ENCODE measurements at regions not wholly inside any gene's neighbourhood (a gene's known extent, or its start where the extent isn't known, plus 50 kb on each side); places are given as distances from the start of the nearest gene placed in this dataset.
A peak's percentile ranks its signal among the peaks of the same experiment; 100 is the strongest.

DNA sequence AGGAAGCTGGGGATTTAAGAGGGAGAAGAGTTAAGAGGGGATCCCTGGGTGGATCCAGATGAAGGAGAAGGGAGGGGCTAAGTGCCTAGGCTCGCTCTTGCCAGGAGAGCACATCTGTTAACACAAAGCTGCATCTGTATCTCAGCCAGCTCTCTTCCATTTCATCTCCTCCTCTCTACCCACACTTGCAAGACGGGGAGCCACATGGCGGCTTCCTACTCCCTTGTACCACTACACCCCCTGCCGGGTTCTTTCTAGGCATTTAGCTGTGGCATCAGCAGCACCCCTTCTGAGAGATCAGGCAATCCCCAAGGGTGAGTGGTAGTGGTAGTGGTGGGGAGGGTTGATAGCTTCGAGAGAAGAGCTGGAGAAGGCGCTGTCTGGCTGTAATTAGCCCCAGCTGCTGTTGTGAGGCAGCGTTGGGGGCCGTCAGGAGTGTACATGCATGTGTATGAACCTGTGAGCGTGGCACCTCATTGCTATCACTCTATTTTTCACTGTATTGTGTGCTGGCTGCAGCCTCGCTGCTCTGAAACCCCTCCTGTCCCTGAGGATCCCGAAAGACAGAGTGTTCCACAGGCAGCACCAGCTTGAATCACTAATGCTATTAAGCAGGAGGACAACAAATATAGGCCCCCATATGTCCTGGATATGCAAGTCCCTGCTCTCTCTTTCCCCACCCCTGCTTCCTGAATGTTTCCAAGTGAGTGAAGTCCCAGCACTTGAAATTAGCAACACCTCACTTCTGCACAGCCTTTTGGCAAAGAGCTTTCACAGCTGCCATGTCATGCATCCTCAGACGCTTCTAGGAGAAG, 73.7 kb downstream of the RTL9 start:
- no peak for DNase-seq

DNA sequence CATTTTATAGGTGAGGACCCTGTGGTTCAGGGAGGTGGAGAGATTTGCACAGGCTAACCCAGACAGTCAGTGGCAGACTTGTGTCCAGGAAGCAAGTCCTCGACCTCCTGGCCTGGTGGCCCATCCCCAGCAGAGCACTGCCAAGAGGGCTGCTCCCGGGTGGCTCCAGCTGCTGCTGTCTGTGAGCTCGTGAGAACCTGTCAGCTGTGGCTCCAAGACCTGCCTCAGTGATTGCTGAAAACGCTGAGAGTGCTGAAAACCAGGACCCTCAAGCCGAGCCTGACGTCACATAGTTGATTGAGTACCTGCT, 74.2 kb downstream of the RTL9 start:
- DNase-seq, result no peak

DNA sequence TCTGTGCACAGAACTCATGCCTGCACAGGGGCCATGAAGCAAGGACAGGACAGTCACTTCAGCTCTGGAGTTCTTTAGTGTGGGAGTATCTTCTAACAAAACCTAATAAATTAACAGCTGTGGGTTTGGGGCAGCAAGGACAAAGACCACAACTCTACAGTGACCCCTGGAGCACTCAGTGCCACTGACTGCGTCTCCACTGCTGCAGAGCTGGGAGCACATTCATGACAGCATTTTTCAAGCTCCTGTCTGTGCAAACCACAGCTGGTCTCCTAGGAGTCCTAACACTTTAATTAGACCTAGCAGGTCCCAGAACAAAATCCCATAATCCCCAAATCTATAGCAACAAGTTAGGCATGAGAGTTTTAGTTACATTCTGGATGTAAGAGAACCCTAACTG, 76.5 kb downstream of the RTL9 start:
- DNase-seq, result no peak

DNA sequence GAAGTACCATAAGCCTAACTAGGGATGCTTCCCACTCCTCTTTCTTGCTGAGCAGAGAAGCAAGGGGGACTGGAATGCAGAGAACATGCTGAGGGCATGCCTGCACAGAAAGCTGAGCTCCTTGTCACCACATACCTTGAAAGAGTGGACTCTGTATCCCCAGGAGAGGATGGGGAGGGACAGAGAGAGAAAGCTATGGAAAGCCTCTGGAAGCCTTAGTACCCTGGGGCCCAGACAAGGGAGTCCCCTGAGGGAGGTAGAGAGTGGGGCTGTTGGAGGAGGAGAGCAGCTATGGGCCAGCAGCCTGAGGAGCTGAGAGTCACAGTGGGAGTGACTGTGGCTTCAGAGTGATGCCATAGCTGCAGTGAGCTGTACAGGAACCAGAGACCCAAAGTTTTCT, 77.9 kb downstream of the RTL9 start:
- DNase-seq, result no peak

DNA sequence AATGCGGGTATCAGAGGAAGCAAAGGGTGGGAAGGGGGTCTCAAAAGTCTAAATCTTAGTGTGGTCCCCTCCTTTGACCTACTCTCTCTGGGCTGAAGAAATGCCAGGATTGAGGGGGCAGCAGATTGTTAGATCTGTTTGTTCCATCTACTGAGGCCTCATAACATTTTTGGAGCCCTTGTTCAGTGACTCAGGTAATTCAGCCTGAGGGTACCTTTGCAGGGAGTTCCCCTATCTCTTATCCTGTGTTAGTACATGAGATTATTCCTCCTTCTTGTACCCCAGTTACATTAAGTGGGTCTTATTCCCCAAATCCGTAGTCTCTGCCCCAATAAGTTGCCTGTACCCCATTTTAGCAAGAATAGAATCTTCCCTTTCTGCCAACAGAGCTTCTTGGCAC, 79.0 kb downstream of the RTL9 start:
- no peak for DNase-seq

DNA sequence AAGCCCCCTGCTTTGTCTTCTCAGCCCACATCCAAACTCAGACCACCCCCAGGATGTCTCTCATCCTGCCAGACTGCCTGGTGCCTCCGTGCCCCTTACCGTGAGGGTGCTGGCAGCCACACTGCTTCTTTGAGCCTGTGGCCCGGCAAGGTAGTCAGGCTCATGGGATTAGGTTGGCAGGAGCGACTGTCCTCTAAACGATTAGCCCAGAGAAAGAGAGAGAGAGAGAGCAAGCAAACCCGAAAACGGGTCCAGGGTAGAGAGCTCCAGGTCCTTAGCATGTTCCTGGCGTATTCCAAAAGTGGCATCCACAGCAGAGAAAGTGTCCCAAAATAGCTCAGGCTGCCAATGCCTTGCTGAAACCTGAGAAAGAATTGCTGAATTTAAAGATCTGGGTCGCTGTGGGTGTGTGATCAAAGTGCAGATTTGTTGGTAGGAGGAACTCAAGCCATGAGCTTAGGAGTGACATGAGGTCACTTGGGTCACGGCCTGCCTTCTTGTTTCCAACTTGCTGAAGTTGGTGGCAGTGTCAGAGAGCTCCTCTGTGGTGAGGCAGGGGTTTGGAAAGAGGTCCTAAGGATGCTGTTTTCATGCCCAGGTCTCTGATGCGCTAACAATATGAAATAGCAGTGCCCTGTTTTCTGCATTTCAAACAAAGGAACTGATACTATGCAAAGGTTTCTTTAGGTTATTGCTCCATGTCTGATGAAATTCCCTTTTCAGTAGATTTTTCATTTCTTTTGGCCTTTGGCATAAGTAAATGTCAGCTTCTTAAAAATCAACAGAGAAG, 81.6 kb downstream of the RTL9 start:
- DNase-seq, result no peak

DNA sequence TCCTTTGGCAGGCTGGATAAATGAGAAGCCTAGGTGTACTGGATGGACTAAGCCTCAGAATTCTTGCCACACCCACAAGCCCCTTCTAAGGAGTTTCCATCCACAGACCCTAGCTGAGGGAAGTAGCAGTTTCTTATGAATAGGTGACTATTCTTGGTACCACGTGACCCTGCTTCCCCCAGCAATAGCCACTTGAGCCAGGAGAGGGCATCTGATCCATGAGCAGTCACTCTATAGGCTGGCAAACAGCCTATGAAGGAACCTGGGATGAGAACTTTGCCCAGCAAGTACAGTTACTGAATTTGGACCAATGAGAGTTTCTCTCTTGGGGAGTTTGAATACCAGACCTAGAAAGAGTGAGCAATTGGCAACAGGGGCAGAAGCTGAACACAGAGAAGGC, 84.0 kb downstream of the RTL9 start:
- DNase-seq, result peak; percentile 34

DNA sequence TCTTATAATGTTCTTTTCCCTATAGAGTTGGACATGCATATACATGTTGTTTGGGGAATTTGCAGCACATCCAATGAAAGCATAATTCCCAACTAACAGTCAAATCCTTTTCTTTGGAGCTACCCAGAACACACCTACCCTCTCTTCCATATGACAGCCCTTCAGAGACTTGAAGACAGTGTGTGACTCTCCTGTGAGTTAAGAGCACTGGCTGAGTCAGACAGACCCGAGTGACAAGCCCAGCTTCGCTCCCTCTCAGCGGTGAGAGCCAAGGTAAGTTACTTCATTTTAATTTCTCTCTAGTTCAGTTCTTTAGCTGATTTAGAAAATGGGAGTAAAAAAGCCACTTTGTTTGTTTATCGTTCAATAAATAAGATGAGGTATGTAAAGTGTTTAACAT, 86.3 kb downstream of the RTL9 start:
- no peak for DNase-seq

DNA sequence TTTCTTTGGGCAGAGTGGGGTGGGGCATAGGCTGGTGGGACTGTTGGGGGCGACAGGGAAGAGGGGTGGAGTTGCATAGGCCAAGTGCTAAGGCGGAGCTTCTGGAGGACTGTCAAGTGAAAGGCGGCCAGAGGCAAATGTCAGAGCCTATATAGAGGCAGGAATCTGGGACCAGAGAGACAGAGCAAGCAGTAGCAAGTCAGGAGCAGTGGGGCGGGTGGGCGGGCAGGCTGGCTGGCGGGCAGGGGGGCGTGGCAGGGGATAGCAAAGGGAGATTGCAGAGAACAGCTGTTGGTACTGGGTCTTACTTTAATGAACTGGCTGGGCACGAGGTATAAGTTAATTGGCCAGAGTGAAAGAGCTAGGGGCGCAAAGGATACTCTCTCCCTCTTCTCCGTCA, 89.8 kb downstream of the RTL9 start:
- DNase-seq, result no peak

DNA sequence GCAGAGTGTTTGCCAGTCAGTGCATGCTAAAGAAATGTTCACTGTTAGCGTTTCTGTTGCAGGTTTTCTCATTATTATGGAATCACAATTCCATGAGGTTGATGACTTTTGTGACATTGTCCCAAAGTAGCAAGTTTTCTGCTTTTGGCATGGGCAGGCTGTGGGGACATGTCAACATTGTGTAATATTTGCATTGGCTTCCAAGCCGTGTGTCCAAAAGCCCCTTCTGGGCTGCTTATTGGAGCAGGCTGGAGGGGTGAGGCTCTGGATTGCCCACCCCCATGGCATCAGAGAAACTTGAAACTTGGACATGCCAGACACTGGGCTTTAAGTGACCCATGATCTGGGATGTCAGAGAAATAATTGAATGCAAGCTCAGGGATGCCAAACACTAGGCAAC, 90.7 kb downstream of the RTL9 start:
- no peak for DNase-seq

DNA sequence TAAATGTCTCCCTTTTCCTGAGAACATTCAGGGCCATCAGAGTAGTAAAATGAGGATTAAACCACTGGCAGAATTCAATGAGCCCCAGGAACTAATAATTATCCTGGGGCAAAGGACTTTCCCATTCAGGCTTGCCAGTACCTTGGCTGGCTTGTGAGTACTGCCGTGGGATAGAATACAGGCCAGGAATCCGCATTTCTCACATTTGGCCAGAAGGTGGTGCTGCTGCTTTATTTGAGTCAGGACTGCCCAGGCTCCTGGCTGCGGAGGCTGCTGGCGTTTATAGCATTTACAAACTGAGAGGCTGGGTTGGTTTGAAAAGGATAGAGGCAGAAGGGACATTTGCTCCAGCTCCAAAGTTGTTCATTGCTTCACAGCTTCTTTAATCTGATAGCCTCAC, 91.4 kb downstream of the RTL9 start:
- peak; percentile 63 for DNase-seq

DNA sequence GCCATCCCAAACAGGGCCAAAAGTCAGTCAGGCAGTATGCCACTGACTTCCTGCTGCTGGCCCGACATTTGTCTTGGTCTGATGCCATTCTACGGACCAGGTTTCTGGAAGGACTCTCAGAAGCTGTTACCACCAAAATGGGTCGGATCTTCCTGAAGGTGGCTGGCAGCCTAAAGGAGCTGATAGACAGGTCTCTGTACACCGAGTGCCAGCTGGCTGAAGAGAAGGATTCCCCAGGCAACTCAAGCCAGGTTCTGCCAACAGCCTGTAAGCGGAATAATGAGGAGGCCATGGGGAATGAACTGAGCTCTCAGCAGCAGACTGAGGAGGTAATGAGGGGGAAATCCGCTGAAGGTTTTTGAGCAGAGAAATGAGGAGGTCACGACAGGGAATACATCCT, 95.7 kb downstream of the RTL9 start:
- no peak for DNase-seq

DNA sequence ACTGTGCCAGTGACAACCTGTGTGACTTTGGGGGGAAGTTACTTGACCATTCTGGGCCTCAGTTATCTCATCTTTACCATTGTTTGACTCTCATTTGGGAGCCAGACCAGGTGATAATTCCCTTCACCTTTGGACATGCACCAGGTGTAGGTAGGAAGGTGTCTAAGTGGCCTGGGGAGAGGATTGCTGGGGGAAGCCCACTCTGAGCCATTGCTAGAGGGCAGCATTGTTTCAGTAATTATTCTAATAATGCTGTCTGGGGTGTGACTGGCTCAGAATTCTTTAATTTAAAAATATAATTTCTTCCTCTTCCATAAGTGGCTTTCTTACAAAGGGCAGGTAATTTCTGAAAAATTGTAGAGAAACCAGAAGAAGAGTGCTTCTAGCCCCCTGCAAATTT, 104.3 kb downstream of the RTL9 start:
- DNase-seq, result no peak

DNA sequence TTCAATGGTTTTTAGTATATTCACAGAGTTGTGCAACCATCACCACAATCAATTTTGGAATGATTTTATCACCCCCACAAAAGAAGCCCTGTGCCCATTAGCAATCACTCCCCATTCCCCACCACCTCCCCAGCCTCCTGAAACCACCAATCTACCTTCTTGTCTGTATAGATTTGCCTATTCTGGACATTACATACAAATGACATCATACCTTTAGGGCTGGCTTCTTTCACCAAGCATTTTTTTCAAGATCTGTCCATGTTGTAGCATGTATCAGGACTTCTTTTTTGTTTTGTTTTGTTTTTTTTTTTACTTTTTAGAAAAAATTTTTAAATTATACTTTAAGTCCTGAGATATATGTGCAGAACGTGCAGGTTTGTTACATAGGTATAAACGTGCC, 108.1 kb downstream of the RTL9 start:
- no peak for DNase-seq

DNA sequence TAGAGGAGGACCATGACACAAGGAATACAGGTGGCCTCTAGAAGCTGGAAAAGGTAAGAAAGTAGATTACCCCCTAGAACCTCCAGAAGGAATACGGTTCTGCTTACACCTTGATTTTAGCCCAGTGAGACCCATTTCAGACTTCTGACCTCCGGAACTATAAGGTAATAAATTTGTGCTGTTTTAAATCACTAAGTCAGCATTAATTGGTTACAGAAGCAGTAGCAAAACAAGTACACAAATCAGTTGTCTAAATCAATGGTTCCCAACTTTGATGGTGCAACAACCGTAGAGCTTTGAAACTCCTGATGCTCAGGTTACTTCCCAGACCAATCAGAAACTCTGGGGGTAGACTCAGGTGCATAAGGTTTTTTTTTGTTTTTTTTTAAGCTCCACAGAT, 113.6 kb downstream of the RTL9 start:
- DNase-seq, result no peak

DNA sequence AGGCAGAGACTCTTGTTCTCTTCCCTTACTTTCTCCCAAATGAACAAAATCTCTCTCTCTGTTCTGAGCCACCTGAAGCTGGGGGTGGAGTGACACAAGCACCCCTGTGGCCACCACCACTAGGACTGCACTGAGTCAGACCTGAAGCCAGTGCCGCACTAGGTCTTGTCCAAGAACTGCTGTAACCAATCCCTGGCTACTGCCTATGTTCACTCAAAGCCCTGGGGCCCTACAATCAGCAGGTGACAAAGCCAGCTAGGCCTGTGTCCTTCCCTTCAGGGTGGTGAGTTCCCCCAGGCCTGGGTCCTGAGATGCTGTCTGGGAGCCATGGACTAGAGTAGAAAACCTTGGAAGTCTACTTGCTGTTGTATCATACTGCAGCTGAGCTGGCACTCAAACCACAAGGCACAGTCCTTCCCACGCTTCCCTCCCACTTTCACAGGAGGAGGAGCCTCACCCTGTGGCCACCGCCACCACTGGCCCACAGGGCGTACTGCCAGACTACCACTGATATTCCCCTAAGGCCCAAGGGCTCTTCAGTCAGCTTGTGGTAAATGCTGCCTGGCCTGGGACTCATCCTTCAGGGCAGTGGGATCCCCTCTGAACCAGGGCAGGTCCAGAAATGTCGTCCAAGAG, 119.1 kb downstream of the RTL9 start:
- DNase-seq, result no peak

DNA sequence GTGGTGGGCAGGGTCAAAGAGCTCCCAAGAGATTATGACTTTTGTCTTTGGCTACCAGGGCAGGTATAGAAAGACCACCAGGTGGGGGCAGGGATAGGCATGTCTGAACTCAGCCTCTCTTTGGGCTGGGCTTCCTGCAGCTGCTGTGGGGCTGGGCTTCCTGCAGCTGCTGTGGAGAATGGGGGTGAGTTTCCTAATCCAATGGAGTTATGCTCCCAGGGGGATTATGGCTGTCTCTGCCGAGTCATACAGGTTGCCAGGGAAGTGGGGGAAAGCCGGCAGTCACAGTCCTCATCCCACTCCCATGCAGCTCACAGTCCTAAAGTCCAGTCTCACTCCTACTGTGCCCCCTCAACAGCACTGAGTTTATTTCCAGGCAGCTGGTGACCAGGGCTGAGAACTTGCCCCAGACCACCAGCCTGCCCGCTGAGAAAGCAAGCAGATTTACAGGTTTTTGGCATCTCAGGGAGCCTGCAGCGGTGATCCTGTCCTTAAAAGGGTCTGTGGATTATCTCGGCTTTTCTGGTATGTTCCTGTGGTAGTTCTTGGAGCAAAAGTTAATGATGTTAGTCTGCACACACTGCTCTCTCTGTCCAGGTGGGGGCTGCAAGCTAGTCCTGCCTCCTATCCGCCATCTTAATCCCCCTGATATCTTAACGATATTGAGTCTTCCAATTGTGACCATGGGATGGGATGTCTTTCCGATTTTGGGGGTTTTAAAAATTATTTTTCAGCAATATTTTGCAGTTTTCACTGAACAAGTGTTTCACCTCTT, 133.4 kb downstream of the RTL9 start:
- no peak for DNase-seq

DNA sequence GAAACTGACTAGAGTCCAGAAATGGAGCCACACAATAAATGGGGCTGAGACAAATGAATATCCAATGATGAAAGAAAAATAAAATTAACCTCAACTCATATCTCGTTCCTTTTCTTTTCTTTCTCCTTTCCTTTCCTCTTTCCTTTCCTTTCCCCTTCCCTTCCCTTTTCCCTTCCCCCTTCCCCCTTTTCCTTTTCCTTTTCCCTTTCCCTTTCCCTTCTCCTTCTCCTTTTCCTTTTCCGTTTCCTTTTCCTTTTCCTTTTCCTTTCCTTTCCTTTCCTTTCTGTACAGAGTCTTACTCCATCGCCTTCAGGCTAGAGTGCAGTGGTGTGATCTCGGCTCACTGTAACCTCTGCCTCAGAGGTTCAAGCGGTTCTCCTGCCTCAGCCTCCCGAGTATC, 146.3 kb downstream of the RTL9 start:
- DNase-seq, result no peak

DNA sequence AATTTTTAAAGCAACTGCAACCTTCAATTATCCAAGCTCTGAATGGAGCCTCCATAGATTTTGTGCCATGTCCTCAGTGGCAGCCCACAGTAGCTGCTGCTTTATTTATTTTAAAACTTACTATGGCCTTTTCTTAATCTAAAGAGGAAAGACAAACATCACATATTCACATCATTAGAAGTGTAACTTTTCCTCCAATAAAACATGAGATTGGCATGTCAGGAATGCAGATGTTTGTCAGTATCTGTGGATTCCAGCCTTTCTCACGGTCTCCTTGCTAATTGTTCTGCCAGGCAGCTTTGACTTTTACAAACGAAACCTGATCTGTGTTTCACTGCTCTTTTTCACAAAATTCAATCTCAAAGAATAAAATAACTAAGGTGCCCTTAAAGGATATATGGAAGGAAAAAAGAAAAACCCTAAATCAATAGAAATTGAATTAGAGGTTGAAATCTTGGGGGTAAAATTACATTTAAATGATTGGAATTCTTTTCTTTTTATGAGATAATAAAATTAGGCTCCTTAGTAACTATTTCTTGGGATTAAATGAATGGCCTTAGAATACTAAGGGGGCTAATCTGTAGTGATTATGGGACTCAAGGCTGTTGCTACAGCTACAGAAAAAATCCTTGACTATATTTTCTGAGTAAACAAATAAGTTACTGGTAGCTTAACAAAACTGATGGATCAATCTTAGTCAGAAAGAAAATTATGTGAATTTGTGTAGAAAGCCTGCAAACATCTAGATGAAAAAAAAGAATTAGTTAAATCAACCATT, 151.3 kb downstream of the RTL9 start:
- no peak for DNase-seq

DNA sequence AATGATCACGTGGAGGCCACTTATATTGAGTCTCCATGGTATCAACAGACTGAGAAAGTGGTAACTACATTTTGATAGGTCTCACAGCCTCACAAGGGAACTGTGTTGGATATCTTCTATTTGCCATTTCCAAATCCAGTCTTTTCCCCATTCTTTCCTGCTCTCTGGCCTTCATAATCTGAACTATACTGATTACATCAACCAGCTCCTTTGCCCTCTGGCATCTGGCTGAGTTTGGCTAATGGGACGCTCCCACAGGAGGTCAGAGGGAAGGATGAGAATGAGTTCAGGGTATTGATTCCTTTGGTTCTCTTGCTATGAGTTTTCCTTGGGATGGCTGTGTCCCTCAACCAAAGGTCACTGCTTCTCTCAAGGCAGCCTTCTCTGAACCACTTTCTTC, 152.6 kb downstream of the RTL9 start:
- no peak for DNase-seq

DNA sequence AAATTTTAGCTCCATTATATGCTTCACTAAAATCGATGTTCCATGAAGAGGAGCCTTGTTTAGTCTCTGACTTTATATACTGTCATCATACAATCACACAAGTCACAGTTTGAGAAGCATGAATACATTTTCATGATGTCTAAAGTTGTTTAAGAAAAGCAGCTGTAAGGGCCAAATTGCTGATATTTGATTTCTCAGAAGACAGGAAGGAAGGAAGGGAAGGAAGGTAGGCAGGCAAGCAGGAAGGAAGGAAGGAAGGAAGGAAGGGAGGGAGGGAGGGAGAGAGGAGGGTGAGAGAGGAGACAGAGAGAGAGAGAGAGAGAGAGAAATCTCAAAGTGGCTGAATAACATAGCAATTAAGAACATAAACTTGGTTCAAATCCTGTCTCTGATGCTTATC, 153.7 kb downstream of the RTL9 start:
- DNase-seq, result no peak

DNA sequence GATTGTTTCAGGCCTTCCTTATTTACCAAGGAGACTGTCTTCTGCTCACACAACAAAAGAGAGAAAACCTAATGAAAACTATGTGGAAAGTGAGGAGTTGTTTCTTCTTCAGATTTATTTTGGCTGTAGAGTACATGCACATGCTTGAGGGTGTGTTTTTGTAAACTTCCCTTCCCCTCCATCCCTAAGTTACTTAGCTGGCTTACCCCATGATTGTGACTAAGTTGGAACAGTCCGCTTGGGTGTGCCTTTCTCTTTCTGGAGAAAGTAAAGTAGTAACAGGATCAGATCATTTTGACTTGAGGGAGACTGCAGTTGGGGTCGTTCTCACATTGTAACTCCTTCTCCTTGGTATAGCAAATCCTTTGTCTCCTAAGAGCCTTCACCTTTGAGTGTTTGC, 155.9 kb downstream of the RTL9 start:
- no peak for DNase-seq

DNA sequence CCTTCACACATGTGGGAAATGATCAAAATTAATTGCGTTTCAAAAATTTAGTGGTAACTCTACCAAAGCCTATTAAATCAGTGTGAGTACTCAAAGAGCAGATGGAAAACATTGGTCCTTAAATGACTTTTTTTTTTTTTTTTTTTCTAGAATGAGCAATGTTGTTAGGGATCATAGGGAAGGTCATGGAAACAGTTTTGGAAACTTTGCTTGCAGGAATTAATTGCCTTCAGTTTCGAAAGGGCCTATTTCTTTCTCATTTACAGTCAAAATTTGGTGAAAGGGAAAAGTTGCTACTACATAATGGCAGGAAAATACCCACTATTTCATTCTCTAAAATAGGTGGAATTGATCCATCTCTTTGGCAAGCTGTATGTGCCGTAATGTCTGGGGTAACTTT, 160.9 kb downstream of the RTL9 start:
- DNase-seq, result no peak
